HepG2 (cell line): ENCODE measurements at regions not wholly inside any gene's neighbourhood (a gene's known extent, or its start where the extent isn't known, plus 50 kb on each side); places are given as distances from the start of the nearest gene placed in this dataset.

Source experiments
- EP300 ChIP-seq, 3 experiments: sonication (generic) in 1 of 3; formaldehyde crosslinking in 1 of 3; IDR thresholded peaks; 2 replicates each; pipeline versions ENCODE4 v1.5.1 to v1.6.1; 2011 to 2020; ENCODE audit warnings: low read depth in 2 of 3, low read length in 2 of 3, borderline replicate concordance in 1 of 3, improper control_type of control experiment in 1 of 3, mild to moderate bottlenecking in 1 of 3, missing genetic modification reagents in 1 of 3, moderate library complexity in 1 of 3
- SMC3 ChIP-seq: IDR thresholded peaks from 2 replicates; pipeline ENCODE4 v1.6.1; 2011; ENCODE audit warnings: low read length, improper control_type of control experiment

GRCh38 chr10:28072573-28072972, 73.7 kb upstream of the ODAD2 start:
- TF ChIP-seq EP300 (IDR thresholded peaks at IDR 0.05; ENCODE audit: low read depth in 2 of 2, low read length in 2 of 2) (no peak), EP300 (CRISPR knock-in tag; IDR thresholded peaks at IDR 0.05; ENCODE audit: borderline replicate concordance) (no peak), SMC3 (no peak)
